ENCODE measurements at regions not wholly inside any gene's neighbourhood (a gene's known extent, or its start where the extent isn't known, plus 50 kb on each side); places are given as distances from the start of the nearest gene placed in this dataset.

DNA sequence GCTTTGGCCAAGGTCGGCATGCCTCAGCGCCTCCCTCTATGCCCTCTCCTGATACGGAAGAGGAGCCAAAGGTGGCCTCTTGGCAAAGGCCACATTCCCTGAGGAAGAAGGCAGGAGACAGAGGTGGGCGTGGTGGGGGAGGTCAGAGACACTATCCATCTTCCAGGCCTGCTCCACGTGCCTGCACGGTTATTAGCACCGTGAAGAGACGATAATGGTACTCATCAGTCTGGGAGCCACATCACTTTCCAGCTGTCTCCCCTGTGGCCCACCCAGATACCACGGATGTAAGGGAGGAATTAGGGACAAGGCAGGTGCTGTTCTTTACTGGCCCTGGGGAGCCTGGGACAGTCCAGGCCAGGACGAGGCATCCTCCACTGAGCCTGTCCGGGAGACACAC lies 354.3 kb downstream of the MN1 start:
- H3K27me3 ChIP-seq, result no peaks in the 10 kb centered on the region
- H3K4me3 ChIP-seq (ENCODE audit: low read depth in 1 of 2, low read length in 1 of 2), result no peak overlapping the region
- no peaks in the 10 kb centered on the region for H3K9me3 ChIP-seq
- no peak overlapping the region for H3K27ac ChIP-seq
- H3K36me3 ChIP-seq, result no peaks in the 10 kb centered on the region
- no peaks in the 10 kb centered on the region for H3K4me1 ChIP-seq (ENCODE audit: control insufficient read depth in 1 of 2, insufficient read depth in 1 of 2, low read depth in 1 of 2, low read length in 1 of 2)
- TF ChIP-seq, protein P1, sequence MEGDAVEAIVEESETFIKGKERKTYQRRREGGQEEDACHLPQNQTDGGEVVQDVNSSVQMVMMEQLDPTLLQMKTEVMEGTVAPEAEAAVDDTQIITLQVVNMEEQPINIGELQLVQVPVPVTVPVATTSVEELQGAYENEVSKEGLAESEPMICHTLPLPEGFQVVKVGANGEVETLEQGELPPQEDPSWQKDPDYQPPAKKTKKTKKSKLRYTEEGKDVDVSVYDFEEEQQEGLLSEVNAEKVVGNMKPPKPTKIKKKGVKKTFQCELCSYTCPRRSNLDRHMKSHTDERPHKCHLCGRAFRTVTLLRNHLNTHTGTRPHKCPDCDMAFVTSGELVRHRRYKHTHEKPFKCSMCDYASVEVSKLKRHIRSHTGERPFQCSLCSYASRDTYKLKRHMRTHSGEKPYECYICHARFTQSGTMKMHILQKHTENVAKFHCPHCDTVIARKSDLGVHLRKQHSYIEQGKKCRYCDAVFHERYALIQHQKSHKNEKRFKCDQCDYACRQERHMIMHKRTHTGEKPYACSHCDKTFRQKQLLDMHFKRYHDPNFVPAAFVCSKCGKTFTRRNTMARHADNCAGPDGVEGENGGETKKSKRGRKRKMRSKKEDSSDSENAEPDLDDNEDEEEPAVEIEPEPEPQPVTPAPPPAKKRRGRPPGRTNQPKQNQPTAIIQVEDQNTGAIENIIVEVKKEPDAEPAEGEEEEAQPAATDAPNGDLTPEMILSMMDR (IDR thresholded peaks at IDR 0.05), result no peak

DNA sequence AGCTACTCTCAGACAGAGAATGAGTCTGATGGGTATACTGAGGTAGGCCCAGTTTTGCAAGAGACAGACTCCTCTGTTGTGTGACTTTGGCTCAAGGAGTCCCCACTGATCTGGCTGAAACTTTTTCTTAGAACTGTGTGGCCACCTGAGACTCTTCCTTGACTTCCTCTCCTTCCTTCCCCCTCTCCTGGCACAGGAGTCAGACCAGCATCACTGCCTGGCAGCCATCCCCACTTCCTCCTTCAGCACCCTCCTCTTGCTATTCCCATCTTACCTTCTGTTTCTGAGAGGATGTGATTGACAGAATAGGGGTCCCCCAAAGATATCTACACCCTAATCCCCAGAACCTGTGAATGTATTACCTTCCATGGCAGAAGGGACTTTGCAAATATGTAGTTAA lies 351.1 kb downstream of the MN1 start:
- Histone ChIP-seq H3K27ac (no peak overlapping the region), H3K4me1 (ENCODE audit: control insufficient read depth in 1 of 2, insufficient read depth in 1 of 2, low read depth in 1 of 2, low read length in 1 of 2) (no peaks in the 10 kb centered on the region), H3K36me3 (no peaks in the 10 kb centered on the region), H3K27me3 (no peaks in the 10 kb centered on the region), H3K9me3 (no peaks in the 10 kb centered on the region), H3K4me3 (ENCODE audit: low read depth in 1 of 2, low read length in 1 of 2) (no peak overlapping the region)
- TF ChIP-seq, protein P1 (IDR thresholded peaks at IDR 0.05), result no peak

DNA sequence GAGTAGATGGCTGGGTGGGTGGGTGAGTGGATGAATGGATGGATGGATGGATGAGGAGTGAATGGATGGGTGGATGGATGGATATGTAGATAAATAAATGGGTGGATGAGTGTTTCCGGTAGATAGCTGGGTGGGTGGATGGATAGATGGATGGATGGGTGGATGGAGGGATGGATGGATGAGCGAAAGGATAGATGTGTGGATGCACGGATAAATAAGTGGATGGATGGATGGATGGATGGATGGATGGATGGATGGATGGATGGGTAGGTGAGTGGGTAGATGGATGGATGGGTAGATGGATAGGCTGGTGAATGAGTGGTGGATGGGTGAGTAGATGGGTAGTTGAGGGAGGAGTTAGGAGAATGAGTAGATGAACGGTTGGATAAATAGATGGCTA lies 349.3 kb downstream of the MN1 start:
- Histone ChIP-seq H3K4me1 (ENCODE audit: control insufficient read depth in 1 of 2, insufficient read depth in 1 of 2, low read depth in 1 of 2, low read length in 1 of 2) (no peaks in the 10 kb centered on the region), H3K9me3 (no peaks in the 10 kb centered on the region), H3K36me3 (no peaks in the 10 kb centered on the region), H3K27me3 (no peaks in the 10 kb centered on the region), H3K4me3 (ENCODE audit: low read depth in 1 of 2, low read length in 1 of 2) (no peak overlapping the region), H3K27ac (no peak overlapping the region)
- TF ChIP-seq, protein P1 (IDR thresholded peaks at IDR 0.05), result no peak

DNA sequence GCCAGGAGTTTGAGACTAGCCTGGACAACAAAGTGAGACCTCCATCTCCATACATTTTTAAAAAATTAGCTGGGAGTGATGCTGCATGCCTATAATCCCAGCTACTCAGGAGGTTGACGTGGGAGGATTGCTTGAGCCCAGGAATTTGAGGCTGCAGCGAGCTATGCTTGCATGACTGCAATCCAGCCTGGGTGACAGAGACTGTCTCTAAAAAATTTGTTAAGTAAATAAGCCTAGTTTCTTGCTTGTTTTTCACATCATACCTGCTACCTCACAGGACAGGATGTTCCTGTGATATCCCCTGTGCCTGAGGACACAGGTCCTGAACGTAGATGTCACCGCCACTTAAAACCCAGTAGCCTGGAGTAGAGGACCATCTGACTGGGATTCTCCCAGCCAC lies 348.6 kb downstream of the MN1 start:
- Histone ChIP-seq H3K36me3 (no peaks in the 10 kb centered on the region), H3K27ac (no peak overlapping the region), H3K27me3 (no peaks in the 10 kb centered on the region), H3K4me1 (ENCODE audit: control insufficient read depth in 1 of 2, insufficient read depth in 1 of 2, low read depth in 1 of 2, low read length in 1 of 2) (no peaks in the 10 kb centered on the region), H3K9me3 (no peaks in the 10 kb centered on the region), H3K4me3 (ENCODE audit: low read depth in 1 of 2, low read length in 1 of 2) (no peak overlapping the region)
- TF ChIP-seq, protein P1 (IDR thresholded peaks at IDR 0.05), result no peak

DNA sequence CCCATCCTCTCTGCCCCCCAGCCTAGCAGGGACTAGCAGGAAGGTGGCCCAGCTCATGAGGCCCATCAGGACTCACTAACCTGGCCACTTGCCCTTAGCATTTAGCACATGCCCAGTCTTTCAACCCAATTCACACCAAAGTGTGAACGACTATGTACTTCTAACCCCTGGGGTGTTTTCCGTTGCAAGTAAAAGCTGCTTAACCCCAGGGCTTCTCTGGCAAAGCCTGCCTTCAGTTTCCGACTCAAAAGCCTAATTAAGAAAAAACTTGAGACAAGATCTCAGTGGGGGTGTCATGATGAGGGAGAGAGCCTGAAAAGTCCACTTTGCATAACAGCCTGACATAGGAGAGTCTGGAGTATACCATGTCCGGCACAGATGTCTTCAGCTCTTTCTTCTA lies 347.8 kb downstream of the MN1 start:
- Histone ChIP-seq H3K27ac (no peak overlapping the region), H3K9me3 (no peaks in the 10 kb centered on the region)
- TF ChIP-seq, protein P1 (IDR thresholded peaks at IDR 0.05), result no peak

More for the DNA sequence above, 347.8 kb downstream of the MN1 start:
- no peaks in the 10 kb centered on the region for H3K36me3 ChIP-seq
- H3K4me1 ChIP-seq (ENCODE audit: control insufficient read depth in 1 of 2, insufficient read depth in 1 of 2, low read depth in 1 of 2, low read length in 1 of 2), result no peaks in the 10 kb centered on the region
- no peak overlapping the region for H3K4me3 ChIP-seq (ENCODE audit: low read depth in 1 of 2, low read length in 1 of 2)
- H3K27me3 ChIP-seq, result no peaks in the 10 kb centered on the region
